Activated CD8-positive, alpha-beta T cell treated with anti-CD3 and anti-CD28 coated beads, Interleukin-2, amount 10 ng/mL, durations not matched to agents 7 days and 5 days (primary cell): ENCODE measurements at regions not wholly inside any gene's neighbourhood (a gene's known extent, or its start where the extent isn't known, plus 50 kb on each side); places are given as distances from the start of the nearest gene placed in this dataset.

Source experiments
- ATAC-seq: fragments of 150-1000 bp; cut with Tn5 transposase; one replicate; pipeline ENCODE4 v1.10.0; 2021; ENCODE audit warnings: moderate library complexity
- CTCF ChIA-PET: fragments of 350-600 bp; sonication (Branson Sonifier 250); formaldehyde crosslinking; loops from one replicate; lab custom pipeline; 2021; ENCODE audit warnings: antibody characterized with exemption; lab: Charles Lee
- POLR2A ChIA-PET: fragments of 350-600 bp; sonication (Branson Sonifier 250); formaldehyde crosslinking; loops from one replicate; lab custom pipeline; 2021; ENCODE audit warnings: antibody characterized with exemption; lab: Charles Lee
- DNase-seq: peaks from one replicate; pipeline ENCODE4 v3.0.0-alpha.2; 2020
- H3K27ac Mint-ChIP-seq: one replicate; pipeline ENCODE4 v1.8.0; 2021; ENCODE audit warnings: mild to moderate bottlenecking, mixed read lengths
- H3K27me3 Mint-ChIP-seq: one replicate; pipeline ENCODE4 v1.8.0; 2021; ENCODE audit warnings: low read depth, mixed read lengths
- H3K36me3 Mint-ChIP-seq: one replicate; pipeline ENCODE4 v1.8.0; 2021; ENCODE audit warnings: low read depth, mixed read lengths
- H3K4me1 Mint-ChIP-seq: one replicate; pipeline ENCODE4 v1.8.0; 2021; ENCODE audit warnings: low read depth, mixed read lengths
- H3K4me3 Mint-ChIP-seq: one replicate; pipeline ENCODE4 v1.8.0; 2021; ENCODE audit warnings: mild to moderate bottlenecking, mixed read lengths
- H3K9me3 Mint-ChIP-seq: one replicate; pipeline ENCODE4 v1.8.0; 2022; ENCODE audit warnings: mixed read lengths; ENCODE audit not compliant: insufficient read depth

DNA sequence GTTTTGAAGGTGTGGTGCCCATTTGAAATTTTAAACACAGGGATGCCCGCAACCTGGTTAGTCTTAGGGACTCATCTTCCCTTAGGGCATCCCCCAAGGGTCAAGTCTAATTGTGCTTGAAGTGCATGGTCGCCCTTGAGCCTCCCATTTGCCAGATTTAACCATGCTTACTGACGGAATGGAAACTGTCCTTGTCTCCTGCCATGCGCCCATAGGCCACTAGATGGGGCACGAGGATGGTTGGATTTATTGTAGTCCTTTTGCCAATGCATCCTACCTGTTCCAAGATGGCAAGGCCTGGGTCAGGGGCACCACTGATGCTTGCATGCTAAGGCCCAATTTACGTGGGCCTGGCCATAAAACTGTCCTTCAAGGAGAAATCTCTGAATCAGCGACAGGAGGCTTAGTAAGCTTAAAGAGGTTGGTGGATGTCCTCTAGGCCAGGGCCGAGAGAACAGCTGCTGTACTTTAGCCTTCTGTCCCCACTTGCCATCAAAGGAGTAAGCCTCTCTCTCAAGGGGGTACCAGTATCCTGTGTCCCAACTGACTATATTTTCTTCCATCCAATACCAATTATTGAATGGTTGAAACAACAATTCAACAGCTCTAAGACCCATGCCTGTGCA lies 355.4 kb downstream of the OTOL1 start:
- no peak for ATAC-seq

DNA sequence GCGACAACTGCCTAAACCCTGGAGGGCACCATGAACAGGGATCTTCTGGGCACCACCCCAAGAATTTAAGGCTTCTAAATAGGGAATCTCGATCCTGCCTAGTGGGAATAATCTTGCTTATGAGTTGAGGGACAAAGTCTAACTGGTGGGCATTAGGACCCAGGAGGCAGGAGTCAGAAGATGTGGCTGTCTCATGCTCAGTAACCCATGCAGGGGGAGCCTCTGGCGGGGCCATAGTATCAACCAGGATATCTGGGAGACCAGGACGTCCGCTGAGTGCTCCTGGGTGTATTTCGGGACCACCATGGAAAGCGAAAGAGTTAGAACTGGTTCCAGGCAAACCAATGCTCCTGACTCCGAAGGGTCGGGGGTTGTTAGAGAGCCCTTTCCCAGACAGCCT lies 356.1 kb downstream of the OTOL1 start:
- H3K27ac Mint-ChIP-seq, result no peak overlapping the region
- no peak for ATAC-seq
- no peak overlapping the region for H3K4me3 Mint-ChIP-seq
- POLR2A ChIA-PET, result no interaction called here
- no peaks in the 10 kb centered on the region for H3K9me3 Mint-ChIP-seq
- H3K4me1 Mint-ChIP-seq, result no peaks in the 10 kb centered on the region
- CTCF ChIA-PET, result interaction anchor here (0.8 kb wide), 1 partner anchor 12 kb away, joined by 3 read pairs; no protein-coding TSS in a partner anchor
- no peaks in the 10 kb centered on the region for H3K27me3 Mint-ChIP-seq
- DNase-seq, result no peak
- H3K36me3 Mint-ChIP-seq, result no peaks in the 10 kb centered on the region

More for the DNA sequence above, 355.4 kb downstream of the OTOL1 start:
- H3K27me3 Mint-ChIP-seq, result no peaks in the 10 kb centered on the region
- peak; percentile 40 for DNase-seq
- POLR2A ChIA-PET, result no interaction called here
- H3K27ac Mint-ChIP-seq, result no peak overlapping the region
- no peaks in the 10 kb centered on the region for H3K4me1 Mint-ChIP-seq
- CTCF ChIA-PET, result interaction anchor here (0.8 kb wide), 1 partner anchor 13 kb away, joined by 3 read pairs; no protein-coding TSS in a partner anchor
- no peak overlapping the region for H3K4me3 Mint-ChIP-seq
- no peaks in the 10 kb centered on the region for H3K9me3 Mint-ChIP-seq
- H3K36me3 Mint-ChIP-seq, result no peaks in the 10 kb centered on the region

DNA sequence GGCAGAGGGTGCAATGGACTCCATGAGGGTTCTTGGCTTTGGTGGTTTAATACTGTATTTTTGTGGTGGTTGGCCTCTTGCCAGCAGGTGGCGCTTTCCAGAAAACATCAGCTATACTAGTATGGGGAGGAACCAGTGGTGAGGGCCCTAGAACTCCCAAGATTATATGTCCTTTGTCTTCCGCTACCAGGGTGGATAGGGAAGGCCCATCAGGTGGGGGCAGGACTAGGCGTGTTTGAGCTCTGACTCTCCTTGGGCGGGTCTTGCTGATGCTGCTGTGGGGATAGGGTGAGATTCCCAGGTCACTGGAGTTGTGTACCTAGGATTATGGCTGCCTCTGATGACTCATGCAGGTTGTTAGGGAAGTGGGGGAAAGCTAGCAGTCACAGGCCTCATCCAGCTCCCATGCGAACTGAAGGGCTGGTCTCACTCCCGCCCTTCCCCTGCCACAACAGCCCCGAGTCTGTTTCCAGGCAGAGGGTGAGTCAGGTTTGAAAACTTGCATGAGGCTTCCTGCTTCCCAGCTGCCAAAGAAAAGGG lies 357.7 kb downstream of the OTOL1 start:
- Mint-ChIP-seq H3K27me3 (no peaks in the 10 kb centered on the region), H3K36me3 (no peaks in the 10 kb centered on the region), H3K4me1 (no peaks in the 10 kb centered on the region), H3K9me3 (no peaks in the 10 kb centered on the region), H3K4me3 (no peak overlapping the region), H3K27ac (no peak overlapping the region)
- DNase-seq (peak; percentile 27), ATAC-seq (no peak)
- POLR2A ChIA-PET, result no interaction called here
- CTCF ChIA-PET, result no interaction called here

DNA sequence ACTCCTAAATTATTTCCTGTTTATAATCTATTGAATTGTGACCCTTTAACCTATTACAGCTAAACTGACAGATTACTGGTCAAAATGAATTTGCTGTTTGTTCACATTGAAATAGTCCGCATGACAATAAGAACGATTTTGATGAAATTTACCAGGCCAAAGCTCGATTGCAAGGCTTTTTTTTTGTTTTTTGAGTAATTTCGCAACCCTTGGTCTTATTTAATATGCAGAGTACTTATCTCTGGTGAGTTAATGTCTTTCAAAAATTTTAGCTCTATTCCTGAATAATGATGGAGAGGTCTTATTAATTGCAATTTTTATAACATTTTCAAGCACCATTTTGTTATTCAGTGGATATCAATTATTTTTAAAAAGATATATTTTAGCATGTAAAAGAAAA lies 362.4 kb downstream of the OTOL1 start:
- no peaks in the 10 kb centered on the region for H3K36me3 Mint-ChIP-seq

DNA sequence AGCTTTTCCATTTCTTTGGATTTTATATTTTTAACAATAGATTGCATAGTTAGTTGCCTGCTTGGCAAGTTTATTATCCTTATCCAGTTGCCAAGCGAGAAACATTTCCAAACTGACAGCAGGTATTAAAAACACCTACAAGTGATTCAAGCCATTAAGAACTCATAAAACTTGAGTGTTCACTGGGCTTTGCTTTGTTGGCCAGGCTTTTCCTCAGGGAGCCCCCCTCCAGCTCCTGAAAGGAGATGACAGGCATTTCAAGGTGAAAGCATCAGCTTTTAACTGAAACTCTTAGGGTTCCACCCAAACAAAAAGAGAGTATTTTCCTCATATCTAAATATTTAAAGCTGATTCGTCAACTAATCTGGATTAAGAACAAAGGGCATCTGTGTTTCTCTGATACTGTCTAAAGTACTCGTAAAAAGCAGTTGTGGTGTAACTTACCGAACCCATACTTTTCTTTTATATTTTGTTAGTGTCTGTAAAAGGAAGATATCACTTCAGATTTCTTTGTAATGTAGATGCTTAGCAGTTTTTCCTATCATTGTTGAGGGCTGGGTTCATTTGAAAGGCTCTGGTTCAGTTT lies 363.4 kb downstream of the OTOL1 start:
- H3K4me3 Mint-ChIP-seq, result no peak overlapping the region
- H3K4me1 Mint-ChIP-seq, result no peaks in the 10 kb centered on the region
- no peaks in the 10 kb centered on the region for H3K9me3 Mint-ChIP-seq
- no peak overlapping the region for H3K27ac Mint-ChIP-seq
- DNase-seq, result no peak
- no peaks in the 10 kb centered on the region for H3K36me3 Mint-ChIP-seq
- CTCF ChIA-PET, result no interaction called here
- ATAC-seq, result no peak
- POLR2A ChIA-PET, result no interaction called here
- H3K27me3 Mint-ChIP-seq, result no peaks in the 10 kb centered on the region

More for the DNA sequence above, 362.4 kb downstream of the OTOL1 start:
- no peak for DNase-seq
- Mint-ChIP-seq H3K27ac (no peak overlapping the region), H3K4me3 (no peak overlapping the region), H3K27me3 (no peaks in the 10 kb centered on the region), H3K9me3 (no peaks in the 10 kb centered on the region), H3K4me1 (no peaks in the 10 kb centered on the region)
- ChIA-PET CTCF (no interaction called here), POLR2A (no interaction called here)
- no peak for ATAC-seq

DNA sequence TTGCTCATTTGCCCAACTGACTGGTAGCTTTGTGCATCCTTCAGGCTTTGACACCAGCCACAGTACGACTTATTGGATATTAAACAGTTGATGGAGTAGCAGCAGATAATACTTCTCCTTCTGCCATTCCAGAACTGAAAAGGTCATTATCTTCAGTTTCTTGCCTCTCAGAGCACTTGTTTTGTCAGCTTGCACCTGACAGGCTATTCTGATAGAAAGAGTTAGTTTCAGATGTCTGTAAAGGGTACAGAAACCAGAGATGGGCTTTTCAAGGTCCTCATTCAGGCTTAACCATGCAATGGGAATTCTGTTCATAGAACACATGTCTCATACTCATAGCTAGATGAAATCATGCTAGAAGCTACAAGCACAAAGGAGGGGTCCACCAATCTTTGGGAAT lies 367.2 kb downstream of the OTOL1 start:
- ChIA-PET POLR2A (no interaction called here), CTCF (no interaction called here)
- ATAC-seq (no peak), DNase-seq (no peak)
- Mint-ChIP-seq H3K4me1 (no peaks in the 10 kb centered on the region), H3K27me3 (no peaks in the 10 kb centered on the region), H3K4me3 (no peak overlapping the region), H3K9me3 (no peaks in the 10 kb centered on the region), H3K36me3 (no peaks in the 10 kb centered on the region), H3K27ac (no peak overlapping the region)

DNA sequence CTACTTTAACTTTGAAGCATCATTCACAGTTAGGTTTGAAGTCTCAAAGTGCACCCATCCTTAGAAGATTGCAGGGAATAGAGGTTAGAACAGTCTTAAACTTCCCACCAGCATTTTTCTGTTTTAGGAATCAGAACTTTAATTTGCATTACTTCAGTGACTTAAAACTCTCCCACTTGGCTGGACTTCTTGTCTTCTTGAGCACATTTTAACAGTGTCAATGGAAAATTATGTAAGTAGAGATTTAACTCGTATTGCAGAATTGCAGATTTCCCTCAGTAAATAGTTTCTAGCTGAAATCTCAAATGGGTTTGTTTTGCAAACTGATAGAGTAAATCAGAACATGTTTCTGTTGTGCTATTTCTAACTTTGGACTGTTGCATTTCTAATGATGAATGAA lies 369.6 kb downstream of the OTOL1 start:
- Mint-ChIP-seq H3K4me1 (no peaks in the 10 kb centered on the region), H3K4me3 (no peak overlapping the region), H3K36me3 (no peaks in the 10 kb centered on the region), H3K9me3 (no peaks in the 10 kb centered on the region), H3K27me3 (no peaks in the 10 kb centered on the region), H3K27ac (no peak overlapping the region)
- ChIA-PET CTCF (no interaction called here), POLR2A (no interaction called here)
- ATAC-seq (no peak), DNase-seq (no peak)

DNA sequence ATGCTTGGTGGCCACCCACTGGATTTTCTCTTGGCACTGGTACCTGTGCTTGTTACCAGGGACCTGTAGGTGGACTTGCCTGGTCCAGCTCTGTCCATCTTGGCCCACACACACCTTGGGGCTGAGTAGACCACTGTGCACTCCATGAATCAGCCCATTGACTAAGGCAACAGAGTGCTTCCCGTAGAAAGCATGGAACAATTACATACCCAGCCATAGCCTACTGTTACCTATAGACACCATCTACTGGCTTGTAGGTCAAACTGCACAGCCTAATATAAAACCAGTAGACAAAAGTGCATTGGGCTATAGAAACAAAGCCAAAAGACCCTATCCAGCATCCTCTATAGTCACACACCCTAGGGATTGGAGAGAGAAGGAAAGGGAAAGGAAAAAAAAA lies 378.9 kb downstream of the OTOL1 start:
- Mint-ChIP-seq H3K4me3 (no peak overlapping the region), H3K4me1 (no peaks in the 10 kb centered on the region), H3K27ac (no peak overlapping the region), H3K36me3 (no peaks in the 10 kb centered on the region), H3K9me3 (no peaks in the 10 kb centered on the region), H3K27me3 (no peaks in the 10 kb centered on the region)
- ChIA-PET CTCF (no interaction called here), POLR2A (no interaction called here)
- ATAC-seq (no peak), DNase-seq (no peak)

DNA sequence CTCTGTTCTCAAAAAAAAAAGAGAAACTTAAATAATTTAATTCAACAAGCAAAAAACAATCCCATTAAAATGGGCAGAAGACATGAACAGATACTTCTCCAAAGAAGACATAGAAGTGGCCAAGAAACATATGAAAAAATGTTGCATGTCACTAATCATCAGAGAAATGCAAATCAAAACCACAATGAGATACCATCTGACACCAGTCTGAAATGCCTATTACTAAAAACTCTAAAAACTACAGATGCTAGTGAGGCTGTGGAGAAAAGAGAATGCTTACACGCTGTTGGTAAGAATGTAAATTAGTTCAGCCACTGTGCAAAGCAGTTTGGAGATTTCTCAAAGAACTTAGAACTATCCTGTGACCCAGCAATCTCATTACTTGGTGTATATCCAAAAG lies 382.9 kb downstream of the OTOL1 start:
- Mint-ChIP-seq H3K27ac (no peak overlapping the region), H3K4me3 (no peak overlapping the region), H3K9me3 (peaks cover 1% of the 10 kb centered on the region), H3K36me3 (no peaks in the 10 kb centered on the region), H3K27me3 (no peaks in the 10 kb centered on the region), H3K4me1 (no peaks in the 10 kb centered on the region)
- no peak for DNase-seq
- POLR2A ChIA-PET, result no interaction called here
- CTCF ChIA-PET, result no interaction called here
- no peak for ATAC-seq

DNA sequence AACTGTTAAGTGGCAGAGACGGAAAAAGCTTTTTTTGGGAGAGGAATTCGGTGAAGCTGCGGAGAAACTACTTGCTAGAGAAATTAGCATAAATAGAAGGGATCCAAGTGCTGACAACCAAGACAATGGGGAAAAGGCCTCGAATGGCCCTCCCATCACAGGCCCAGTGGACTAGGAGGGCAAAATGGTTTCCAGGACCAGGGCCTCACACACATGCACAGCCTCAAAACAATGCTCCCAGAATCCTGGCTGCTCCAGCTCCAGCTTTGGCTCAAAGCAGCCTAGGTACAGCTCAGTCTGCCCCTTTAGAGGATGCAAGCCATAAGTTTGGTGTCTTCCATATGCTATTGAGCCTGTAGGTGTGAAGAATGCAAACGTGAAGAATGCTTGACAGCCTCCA lies 388.2 kb downstream of the OTOL1 start:
- Mint-ChIP-seq H3K9me3 (peaks cover 7% of the 10 kb centered on the region), H3K4me3 (no peak overlapping the region), H3K4me1 (no peaks in the 10 kb centered on the region), H3K27ac (no peak overlapping the region), H3K27me3 (no peaks in the 10 kb centered on the region), H3K36me3 (no peaks in the 10 kb centered on the region)
- ATAC-seq (no peak), DNase-seq (no peak)
- ChIA-PET POLR2A (no interaction called here), CTCF (no interaction called here)

DNA sequence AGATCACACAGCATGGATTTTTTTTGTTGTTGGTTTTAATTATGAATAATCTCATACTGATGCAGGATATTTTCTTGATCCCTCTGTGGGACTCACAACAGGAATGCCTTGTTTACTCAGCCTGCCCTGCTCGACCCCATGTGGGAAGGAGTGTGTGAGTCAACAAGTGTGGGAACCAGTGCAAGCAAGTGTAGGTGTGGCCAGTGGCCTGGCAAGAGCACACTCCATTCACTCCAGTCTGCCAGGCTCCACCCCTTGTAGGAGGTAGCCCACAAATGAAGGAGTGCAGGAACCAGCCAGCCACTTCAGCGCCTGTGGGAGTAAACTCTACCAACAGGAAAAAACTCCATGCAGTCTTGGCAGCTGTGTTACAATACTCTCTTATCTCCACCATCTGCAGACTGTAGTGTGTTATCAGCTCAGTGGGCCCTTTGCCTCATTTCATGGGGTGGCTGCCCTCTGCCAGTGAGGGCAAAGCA lies 393.6 kb downstream of the OTOL1 start:
- Mint-ChIP-seq H3K4me3 (no peak overlapping the region), H3K36me3 (no peaks in the 10 kb centered on the region), H3K27me3 (no peaks in the 10 kb centered on the region), H3K27ac (no peak overlapping the region), H3K4me1 (no peaks in the 10 kb centered on the region), H3K9me3 (peaks cover 3% of the 10 kb centered on the region)
- no peak for ATAC-seq
- DNase-seq, result no peak
- ChIA-PET POLR2A (no interaction called here), CTCF (no interaction called here)

DNA sequence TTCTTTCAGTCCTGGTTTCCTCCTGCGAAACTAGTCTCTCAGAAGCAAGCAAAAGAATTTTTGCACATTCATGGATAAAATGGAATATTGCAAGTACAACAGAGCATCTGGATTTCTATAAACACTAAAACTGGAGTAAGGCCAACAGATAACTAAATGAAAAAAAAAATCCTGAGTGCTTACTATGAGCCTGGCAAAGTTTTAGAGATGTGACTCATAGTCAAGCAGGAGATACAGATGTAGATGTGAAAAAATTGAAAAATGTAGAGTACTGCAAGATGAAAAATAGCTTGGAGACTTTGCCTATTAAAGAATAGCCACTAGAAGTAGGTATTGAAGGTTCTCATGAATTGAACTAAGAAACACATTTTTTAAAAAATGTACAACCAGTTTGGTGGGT lies 397.4 kb downstream of the OTOL1 start:
- H3K36me3 Mint-ChIP-seq, result no peaks in the 10 kb centered on the region
- H3K27me3 Mint-ChIP-seq, result no peaks in the 10 kb centered on the region
- no peaks in the 10 kb centered on the region for H3K9me3 Mint-ChIP-seq
- DNase-seq (no peak), ATAC-seq (no peak)
- H3K4me3 Mint-ChIP-seq, result no peak overlapping the region
- H3K27ac Mint-ChIP-seq, result no peak overlapping the region
- POLR2A ChIA-PET, result no interaction called here
- H3K4me1 Mint-ChIP-seq, result no peaks in the 10 kb centered on the region
- CTCF ChIA-PET, result no interaction called here
